ENCODE measurements at regions not wholly inside any gene's neighbourhood (a gene's known extent, or its start where the extent isn't known, plus 50 kb on each side); places are given as distances from the start of the nearest gene placed in this dataset.

GRCh38 chr10:130244031-130244927, 108.1 kb downstream of the GLRX3 start:
- Histone ChIP-seq H3K23ac (ENCODE audit: low read length) (no peak overlapping the region), H3K27ac (ENCODE audit: low read depth, low read length) (no peak overlapping the region), H3K4me2 (ENCODE audit: low read length) (no peak overlapping the region), H4K5ac (ENCODE audit: low read length) (no peak overlapping the region), H2BK5ac (ENCODE audit: low read length) (no peak overlapping the region), H3K27me3 (ENCODE audit: insufficient read depth, low read length, poor library complexity) (no peaks in the 10 kb centered on the region), H3K18ac (ENCODE audit: low read length) (no peak overlapping the region), H4K8ac (ENCODE audit: low read depth, low read length) (no peak overlapping the region), H2BK15ac (replicated peaks; ENCODE audit: low read depth) (no peak overlapping the region), H3K79me2 (ENCODE audit: control insufficient read depth, insufficient read depth, low read length) (no peaks in the 10 kb centered on the region), H3K9ac (ENCODE audit: low read length) (no peak overlapping the region), H3K4ac (ENCODE audit: low read depth, low read length) (no peak overlapping the region), H2BK120ac (ENCODE audit: low read depth, low read length) (no peak overlapping the region), H3K36me3 (ENCODE audit: control insufficient read depth, insufficient read depth, low read length) (no peaks in the 10 kb centered on the region), H3K4me1 (ENCODE audit: control insufficient read depth, low read depth, low read length) (no peaks in the 10 kb centered on the region), H3K4me3 (ENCODE audit: low read length) (no peak overlapping the region), H3K79me1 (ENCODE audit: low read length) (no peaks in the 10 kb centered on the region), H3K56ac (ENCODE audit: low read length) (no peak overlapping the region), H2AK5ac (ENCODE audit: low read length) (no peak overlapping the region)
- no peak for DNase-seq
- no CpG with 5 or more reads among the region's 16 CpGs for WGBS (ENCODE audit: extremely low coverage, insufficient coverage, low lambda C conversion rate)

- H4K5ac ChIP-seq (ENCODE audit: low read length), result no peak overlapping the region
- H3K4me1 ChIP-seq (ENCODE audit: control insufficient read depth, low read depth, low read length), result no peaks in the 10 kb centered on the region
- no peak for DNase-seq
- H3K36me3 ChIP-seq (ENCODE audit: control insufficient read depth, insufficient read depth, low read length), result no peaks in the 10 kb centered on the region
- WGBS (ENCODE audit: extremely low coverage, insufficient coverage, low lambda C conversion rate), result no CpG with 5 or more reads among the region's 8 CpGs
- no peak overlapping the region for H3K4me3 ChIP-seq (ENCODE audit: low read length)
- no peak overlapping the region for H3K4me2 ChIP-seq (ENCODE audit: low read length)
- H3K23ac ChIP-seq (ENCODE audit: low read length), result no peak overlapping the region
- no peak overlapping the region for H2BK120ac ChIP-seq (ENCODE audit: low read depth, low read length)
- H2BK5ac ChIP-seq (ENCODE audit: low read length), result no peak overlapping the region
- H3K27me3 ChIP-seq (ENCODE audit: insufficient read depth, low read length, poor library complexity), result no peaks in the 10 kb centered on the region
- no peak overlapping the region for H2BK15ac ChIP-seq (replicated peaks; ENCODE audit: low read depth)
- no peak overlapping the region for H3K56ac ChIP-seq (ENCODE audit: low read length)
- no peak overlapping the region for H3K4ac ChIP-seq (ENCODE audit: low read depth, low read length)
- no peak overlapping the region for H3K18ac ChIP-seq (ENCODE audit: low read length)
- no peak overlapping the region for H4K8ac ChIP-seq (ENCODE audit: low read depth, low read length)
- H3K27ac ChIP-seq (ENCODE audit: low read depth, low read length), result no peak overlapping the region
- H2AK5ac ChIP-seq (ENCODE audit: low read length), result no peak overlapping the region
- H3K9ac ChIP-seq (ENCODE audit: low read length), result no peak overlapping the region
- no peaks in the 10 kb centered on the region for H3K79me2 ChIP-seq (ENCODE audit: control insufficient read depth, insufficient read depth, low read length)
- H3K79me1 ChIP-seq (ENCODE audit: low read length), result no peaks in the 10 kb centered on the region
These were observed 108.8 kb downstream of the GLRX3 start for GRCh38 chr10:130244928-130245495.

GRCh38 chr10:130246113-130246512, 109.9 kb downstream of the GLRX3 start:
- Histone ChIP-seq H3K4me2 (ENCODE audit: low read length) (no peak overlapping the region), H3K4me3 (ENCODE audit: low read length) (no peak overlapping the region), H3K18ac (ENCODE audit: low read length) (no peak overlapping the region), H3K23ac (ENCODE audit: low read length) (no peak overlapping the region), H3K79me1 (ENCODE audit: low read length) (no peaks in the 10 kb centered on the region), H3K36me3 (ENCODE audit: control insufficient read depth, insufficient read depth, low read length) (no peaks in the 10 kb centered on the region), H2BK120ac (ENCODE audit: low read depth, low read length) (no peak overlapping the region), H3K4me1 (ENCODE audit: control insufficient read depth, low read depth, low read length) (no peaks in the 10 kb centered on the region), H3K56ac (ENCODE audit: low read length) (no peak overlapping the region), H3K9ac (ENCODE audit: low read length) (no peak overlapping the region), H3K4ac (ENCODE audit: low read depth, low read length) (no peak overlapping the region), H2AK5ac (ENCODE audit: low read length) (no peak overlapping the region), H2BK15ac (replicated peaks; ENCODE audit: low read depth) (no peak overlapping the region), H4K8ac (ENCODE audit: low read depth, low read length) (no peak overlapping the region), H4K5ac (ENCODE audit: low read length) (no peak overlapping the region), H3K79me2 (ENCODE audit: control insufficient read depth, insufficient read depth, low read length) (no peaks in the 10 kb centered on the region), H3K27me3 (ENCODE audit: insufficient read depth, low read length, poor library complexity) (no peaks in the 10 kb centered on the region), H3K27ac (ENCODE audit: low read depth, low read length) (no peak overlapping the region), H2BK5ac (ENCODE audit: low read length) (no peak overlapping the region)
- no peak for DNase-seq
- no CpG with 5 or more reads among the region's 4 CpGs for WGBS (ENCODE audit: extremely low coverage, insufficient coverage, low lambda C conversion rate)

- Histone ChIP-seq H3K4me1 (ENCODE audit: control insufficient read depth, low read depth, low read length) (no peaks in the 10 kb centered on the region), H4K5ac (ENCODE audit: low read length) (no peak overlapping the region), H3K27me3 (ENCODE audit: insufficient read depth, low read length, poor library complexity) (no peaks in the 10 kb centered on the region), H3K36me3 (ENCODE audit: control insufficient read depth, insufficient read depth, low read length) (no peaks in the 10 kb centered on the region), H3K27ac (ENCODE audit: low read depth, low read length) (no peak overlapping the region), H3K79me1 (ENCODE audit: low read length) (no peaks in the 10 kb centered on the region), H3K23ac (ENCODE audit: low read length) (no peak overlapping the region), H3K4ac (ENCODE audit: low read depth, low read length) (no peak overlapping the region), H3K4me3 (ENCODE audit: low read length) (no peak overlapping the region), H2BK15ac (replicated peaks; ENCODE audit: low read depth) (no peak overlapping the region), H3K79me2 (ENCODE audit: control insufficient read depth, insufficient read depth, low read length) (no peaks in the 10 kb centered on the region), H3K9ac (ENCODE audit: low read length) (no peak overlapping the region), H2BK5ac (ENCODE audit: low read length) (no peak overlapping the region), H4K8ac (ENCODE audit: low read depth, low read length) (no peak overlapping the region), H2AK5ac (ENCODE audit: low read length) (no peak overlapping the region), H3K56ac (ENCODE audit: low read length) (no peak overlapping the region), H3K4me2 (ENCODE audit: low read length) (no peak overlapping the region), H2BK120ac (ENCODE audit: low read depth, low read length) (no peak overlapping the region), H3K18ac (ENCODE audit: low read length) (no peak overlapping the region)
- DNase-seq, result no peak
- no CpG with 5 or more reads among the region's 3 CpGs for WGBS (ENCODE audit: extremely low coverage, insufficient coverage, low lambda C conversion rate)
These were observed 113.9 kb downstream of the GLRX3 start for GRCh38 chr10:130250127-130250526.

- no peak overlapping the region for H2BK15ac ChIP-seq (replicated peaks; ENCODE audit: low read depth)
- H3K27ac ChIP-seq (ENCODE audit: low read depth, low read length), result no peak overlapping the region
- no peak overlapping the region for H3K23ac ChIP-seq (ENCODE audit: low read length)
- no peaks in the 10 kb centered on the region for H3K4me1 ChIP-seq (ENCODE audit: control insufficient read depth, low read depth, low read length)
- no peak overlapping the region for H3K18ac ChIP-seq (ENCODE audit: low read length)
- H3K9ac ChIP-seq (ENCODE audit: low read length), result no peak overlapping the region
- no peaks in the 10 kb centered on the region for H3K79me1 ChIP-seq (ENCODE audit: low read length)
- H3K4me2 ChIP-seq (ENCODE audit: low read length), result no peak overlapping the region
- no peak overlapping the region for H4K5ac ChIP-seq (ENCODE audit: low read length)
- no peak overlapping the region for H3K4me3 ChIP-seq (ENCODE audit: low read length)
- DNase-seq, result no peak
- H3K79me2 ChIP-seq (ENCODE audit: control insufficient read depth, insufficient read depth, low read length), result no peaks in the 10 kb centered on the region
- no peak overlapping the region for H2BK120ac ChIP-seq (ENCODE audit: low read depth, low read length)
- no peaks in the 10 kb centered on the region for H3K36me3 ChIP-seq (ENCODE audit: control insufficient read depth, insufficient read depth, low read length)
- WGBS (ENCODE audit: extremely low coverage, insufficient coverage, low lambda C conversion rate), result no CpG with 5 or more reads among the region's 4 CpGs
- H3K4ac ChIP-seq (ENCODE audit: low read depth, low read length), result no peak overlapping the region
- no peak overlapping the region for H4K8ac ChIP-seq (ENCODE audit: low read depth, low read length)
- no peak overlapping the region for H3K56ac ChIP-seq (ENCODE audit: low read length)
- H2AK5ac ChIP-seq (ENCODE audit: low read length), result no peak overlapping the region
- no peak overlapping the region for H2BK5ac ChIP-seq (ENCODE audit: low read length)
- no peaks in the 10 kb centered on the region for H3K27me3 ChIP-seq (ENCODE audit: insufficient read depth, low read length, poor library complexity)
These were observed 115.6 kb downstream of the GLRX3 start for GRCh38 chr10:130251766-130252165.

Measured in mesendoderm (in vitro differentiated cells).